IMR-90 (cell line): ENCODE measurements at regions not wholly inside any gene's neighbourhood (a gene's known extent, or its start where the extent isn't known, plus 50 kb on each side); places are given as distances from the start of the nearest gene placed in this dataset.

Experiments
- ATAC-seq: fragments of 200-7000 bp; cut with Tn5 transposase; 2 replicates; pipeline ENCODE4 v1.9.1; 2020; ENCODE audit warnings: low read depth, mild to moderate bottlenecking, moderate library complexity
- BruUV-seq: library from RNA; stranded (reverse); fragments of 400-500 nt; replicated peaks from 2 replicates; lab custom pipeline; 2021; lab: Mats Ljungman, UMichigan
- CTCF ChIA-PET: fragments of 300-600 bp; formaldehyde crosslinking; extraction: SDS; loops from one replicate; lab custom pipeline; 2021; ENCODE audit warnings: antibody characterized with exemption; lab: Yijun Ruan, JAX
- POLR2A ChIA-PET: fragments of 300-600 bp; sonication (Branson Sonifier 250); formaldehyde crosslinking; loops from one replicate; lab custom pipeline; 2022; ENCODE audit warnings: antibody characterized with exemption; ENCODE audit not compliant: unreplicated experiment; lab: Charles Lee
- DNase-seq: peaks from one replicate; pipeline ENCODE4 v3.0.0; 2013
- H2AFZ ChIP-seq: replicated peaks from 2 replicates; pipeline ENCODE3; 2013; ENCODE audit warnings: low read length, mild to moderate bottlenecking; ENCODE audit not compliant: poor library complexity
- H2AK5ac ChIP-seq: 2 replicates; pipeline ENCODE4 v1.6.1; 2013; ENCODE audit warnings: low read depth, low read length, inconsistent platforms
- H2AK9ac ChIP-seq: replicated peaks from 2 replicates; pipeline ENCODE3; 2013; ENCODE audit warnings: mild to moderate bottlenecking, low read depth, low read length, moderate library complexity; ENCODE audit not compliant: poor library complexity
- H2BK120ac ChIP-seq: 2 replicates; pipeline ENCODE4 v1.6.1; 2013; ENCODE audit warnings: low read depth, low read length, inconsistent platforms
- H2BK15ac ChIP-seq: 3 replicates; pipeline ENCODE4 v1.6.1; 2013; ENCODE audit warnings: low read depth, low read length, inconsistent platforms
- H2BK20ac ChIP-seq: 2 replicates; pipeline ENCODE4 v1.6.1; 2013; ENCODE audit warnings: low read depth, mild to moderate bottlenecking, inconsistent platforms, low read length, moderate library complexity
- H2BK5ac ChIP-seq: 2 replicates; pipeline ENCODE4 v1.6.1; 2013; ENCODE audit warnings: mild to moderate bottlenecking, low read depth, low read length, inconsistent platforms; ENCODE audit not compliant: poor library complexity, severe bottlenecking
- H3K14ac ChIP-seq: replicated peaks from 2 replicates; pipeline ENCODE4 v1.6.1; 2013; ENCODE audit warnings: low read depth, low read length, inconsistent platforms
- H3K18ac ChIP-seq: 2 replicates; pipeline ENCODE4 v1.6.1; 2013; ENCODE audit warnings: low read depth, low read length, control low read depth
- H3K23ac ChIP-seq: 2 replicates; pipeline ENCODE4 v1.6.1; 2013; ENCODE audit warnings: low read depth, low read length, inconsistent platforms
- H3K27ac ChIP-seq: 2 replicates; pipeline ENCODE4 v1.5.1; 2013; ENCODE audit warnings: mild to moderate bottlenecking, control low read depth, low read length; ENCODE audit not compliant: insufficient read depth
- H3K27me3 ChIP-seq: 2 replicates; pipeline ENCODE4 v1.6.1; 2013; ENCODE audit warnings: low read length; ENCODE audit not compliant: control insufficient read depth, insufficient read depth
- H3K36me3 ChIP-seq: 2 replicates; pipeline ENCODE4 v1.6.1; 2013; ENCODE audit warnings: low read length, mixed read lengths; ENCODE audit not compliant: control insufficient read depth, insufficient read depth
- H3K4ac ChIP-seq: 2 replicates; pipeline ENCODE4 v1.6.1; 2013; ENCODE audit warnings: low read depth, low read length, inconsistent platforms
- H3K4me1 ChIP-seq: 2 replicates; pipeline ENCODE4 v1.6.1; 2013; ENCODE audit warnings: low read length, mixed read lengths; ENCODE audit not compliant: control insufficient read depth, insufficient read depth
- H3K4me2 ChIP-seq: 2 replicates; pipeline ENCODE4 v1.6.1; 2013; ENCODE audit warnings: low read depth, mild to moderate bottlenecking, control low read depth, low read length, moderate library complexity
- H3K4me3 ChIP-seq: 2 replicates; pipeline ENCODE4 v1.5.1; 2013; ENCODE audit warnings: low read depth, mild to moderate bottlenecking, control low read depth, low read length, moderate library complexity; ENCODE audit not compliant: insufficient read depth
- H3K56ac ChIP-seq: 2 replicates; pipeline ENCODE4 v1.6.1; 2013; ENCODE audit warnings: low read length, inconsistent platforms; ENCODE audit not compliant: insufficient read depth; ENCODE audit errors: extremely low read depth
- H3K79me1 ChIP-seq, 2 experiments: 2 replicates each; pipeline ENCODE4 v1.6.1; 2013; ENCODE audit warnings: low read length in 2 of 2, inconsistent platforms in 1 of 2, low read depth in 1 of 2
- H3K9ac ChIP-seq: 2 replicates; pipeline ENCODE4 v1.6.1; 2013; ENCODE audit warnings: low read depth, low read length, control low read depth
- H3K9me1 ChIP-seq: 2 replicates; pipeline ENCODE4 v1.6.1; 2013; ENCODE audit warnings: low read length, inconsistent platforms; ENCODE audit not compliant: insufficient read depth
- H3K9me3 ChIP-seq: 2 replicates; pipeline ENCODE4 v1.6.1; 2013; ENCODE audit warnings: low read length; ENCODE audit not compliant: control insufficient read depth, insufficient read depth
- H4K20me1 ChIP-seq: 2 replicates; pipeline ENCODE4 v1.6.1; 2013; ENCODE audit warnings: low read length, inconsistent platforms; ENCODE audit not compliant: insufficient read depth
- H4K5ac ChIP-seq: 2 replicates; pipeline ENCODE4 v1.6.1; 2013; ENCODE audit warnings: mild to moderate bottlenecking, low read depth, low read length, control low read depth
- H4K8ac ChIP-seq, 2 experiments: 2 replicates each; pipeline ENCODE4 v1.6.1; 2013; ENCODE audit warnings: low read depth in 2 of 2, low read length in 2 of 2, control low read depth in 1 of 2, inconsistent platforms in 1 of 2
- H4K91ac ChIP-seq: 2 replicates; pipeline ENCODE4 v1.6.1; 2013; ENCODE audit warnings: low read depth, low read length, inconsistent platforms; ENCODE audit not compliant: insufficient read depth
- CEBPB ChIP-seq: IDR thresholded peaks from 2 replicates; pipeline ENCODE4 v1.6.1; 2012; ENCODE audit warnings: low read depth, low read length, improper control_type of control experiment
- FOS ChIP-seq: fragments of 150-350 bp; IDR thresholded peaks from 2 replicates; pipeline ENCODE4 v1.6.1; 2016; ENCODE audit warnings: low read depth, low read length
- MXI1 ChIP-seq: IDR thresholded peaks from 2 replicates; pipeline ENCODE4 v1.6.1; 2012; ENCODE audit warnings: low read depth, mild to moderate bottlenecking, low read length, moderate library complexity, borderline replicate concordance
- NFE2L2 ChIP-seq: fragments of 150-350 bp; IDR thresholded peaks from 2 replicates; pipeline ENCODE4 v1.6.1; 2016; ENCODE audit warnings: low read depth, mild to moderate bottlenecking, low read length
- POLR2A ChIP-seq: IDR thresholded peaks from 2 replicates; pipeline ENCODE4 v1.6.1; 2012; ENCODE audit warnings: mild to moderate bottlenecking, low read depth, low read length
- RCOR1 ChIP-seq: IDR thresholded peaks from 2 replicates; pipeline ENCODE4 v1.6.1; 2012; ENCODE audit warnings: mild to moderate bottlenecking, low read length, improper control_type of control experiment; ENCODE audit not compliant: insufficient replicate concordance
- RFX5 ChIP-seq: IDR thresholded peaks from 2 replicates; pipeline ENCODE4 v1.8.0; 2012; ENCODE audit warnings: low read depth, mild to moderate bottlenecking, low read length, moderate library complexity
- WGBS, 2 experiments: methylation state at CpG; one replicate each; pipeline versions ENCODE4 v1.1.5 to v1.1.7; 2013; ENCODE audit warnings: missing lambda C conversion rate in 2 of 2; ENCODE audit not compliant: insufficient read length in 1 of 2; ENCODE audit errors: extremely low coverage in 2 of 2; 5-methylcytosine and 5-hydroxymethylcytosine counted together
- dilution Hi-C: fragments of 300-500 bp; cut with HindIII; formaldehyde crosslinking; loops from one replicate; pipeline ENCODE4 v1.14.3; 2018; ENCODE audit warnings: low sequenced_read_pairs; ENCODE audit not compliant: unreplicated experiment
- in situ Hi-C: fragments of 300-500 bp; cut with MboI; formaldehyde crosslinking; loops from 3 replicates; pipeline ENCODE4 v1.14.3; 2019; ENCODE audit warnings: low sequenced_read_pairs, inconsistent platforms, mixed read lengths
- intact Hi-C: fragments of 100-400 bp; cut with micrococcal nuclease; formaldehyde crosslinking; loops from 2 replicates; pipeline ENCODE4 v1.10.0; 2022
- TF ChIP-seq, protein P1 (sequence below): conservative IDR thresholded peaks from 2 replicates; pipeline ENCODE4 v1.5.1; 2012; ENCODE audit warnings: mild to moderate bottlenecking, low read depth, low read length, improper control_type of control experiment
- TF ChIP-seq, protein P2 (sequence below): fragments of 150-350 bp; IDR thresholded peaks from 2 replicates; pipeline ENCODE4 v1.6.1; 2016; ENCODE audit warnings: low read depth, mild to moderate bottlenecking, low read length, moderate library complexity, borderline replicate concordance

DNA sequence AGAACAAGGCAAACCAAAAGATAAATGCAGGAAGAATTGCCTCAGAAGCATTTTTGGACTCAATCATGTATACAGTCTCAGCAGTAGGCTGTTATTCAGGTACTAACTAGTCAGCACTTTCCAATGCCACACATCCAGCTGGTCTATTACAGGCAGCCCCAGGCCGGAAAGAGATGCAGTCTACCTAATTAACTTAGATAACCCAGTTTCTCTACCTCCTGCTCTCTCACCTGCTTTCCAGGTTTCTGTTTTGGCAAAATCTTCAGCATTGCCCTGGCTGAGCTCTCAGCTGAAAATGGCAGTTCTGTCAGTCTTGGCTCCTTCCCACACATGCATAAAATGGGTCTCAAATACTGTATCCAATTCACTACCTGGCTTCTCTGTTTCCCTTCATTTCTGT is 101.3 kb upstream of the UFL1 start:
- no peak overlapping the region for H2BK20ac ChIP-seq
- H2AK5ac ChIP-seq = no peak overlapping the region
- H3K9me1 ChIP-seq = no peaks in the 10 kb centered on the region
- no peak for TF ChIP-seq CEBPB
- no peak for TF ChIP-seq FOS
- TF ChIP-seq, protein P1, sequence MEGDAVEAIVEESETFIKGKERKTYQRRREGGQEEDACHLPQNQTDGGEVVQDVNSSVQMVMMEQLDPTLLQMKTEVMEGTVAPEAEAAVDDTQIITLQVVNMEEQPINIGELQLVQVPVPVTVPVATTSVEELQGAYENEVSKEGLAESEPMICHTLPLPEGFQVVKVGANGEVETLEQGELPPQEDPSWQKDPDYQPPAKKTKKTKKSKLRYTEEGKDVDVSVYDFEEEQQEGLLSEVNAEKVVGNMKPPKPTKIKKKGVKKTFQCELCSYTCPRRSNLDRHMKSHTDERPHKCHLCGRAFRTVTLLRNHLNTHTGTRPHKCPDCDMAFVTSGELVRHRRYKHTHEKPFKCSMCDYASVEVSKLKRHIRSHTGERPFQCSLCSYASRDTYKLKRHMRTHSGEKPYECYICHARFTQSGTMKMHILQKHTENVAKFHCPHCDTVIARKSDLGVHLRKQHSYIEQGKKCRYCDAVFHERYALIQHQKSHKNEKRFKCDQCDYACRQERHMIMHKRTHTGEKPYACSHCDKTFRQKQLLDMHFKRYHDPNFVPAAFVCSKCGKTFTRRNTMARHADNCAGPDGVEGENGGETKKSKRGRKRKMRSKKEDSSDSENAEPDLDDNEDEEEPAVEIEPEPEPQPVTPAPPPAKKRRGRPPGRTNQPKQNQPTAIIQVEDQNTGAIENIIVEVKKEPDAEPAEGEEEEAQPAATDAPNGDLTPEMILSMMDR = no peak
- TF ChIP-seq, protein P2, sequence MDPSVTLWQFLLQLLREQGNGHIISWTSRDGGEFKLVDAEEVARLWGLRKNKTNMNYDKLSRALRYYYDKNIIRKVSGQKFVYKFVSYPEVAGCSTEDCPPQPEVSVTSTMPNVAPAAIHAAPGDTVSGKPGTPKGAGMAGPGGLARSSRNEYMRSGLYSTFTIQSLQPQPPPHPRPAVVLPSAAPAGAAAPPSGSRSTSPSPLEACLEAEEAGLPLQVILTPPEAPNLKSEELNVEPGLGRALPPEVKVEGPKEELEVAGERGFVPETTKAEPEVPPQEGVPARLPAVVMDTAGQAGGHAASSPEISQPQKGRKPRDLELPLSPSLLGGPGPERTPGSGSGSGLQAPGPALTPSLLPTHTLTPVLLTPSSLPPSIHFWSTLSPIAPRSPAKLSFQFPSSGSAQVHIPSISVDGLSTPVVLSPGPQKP = no peak
- no peak for TF ChIP-seq RFX5
- no peak for TF ChIP-seq RCOR1
- TF ChIP-seq MXI1 = no peak
- no peak for TF ChIP-seq POLR2A
- TF ChIP-seq NFE2L2 = no peak
- ATAC-seq (no peak), DNase-seq (no peak)
- no peak overlapping the region for H3K56ac ChIP-seq
- no peak overlapping the region for H3K4me3 ChIP-seq
- in situ Hi-C loops (no loop called here), intact Hi-C loops (no loop called here), dilution Hi-C loops (no loop called here)
- no peaks in the 10 kb centered on the region for H3K4me1 ChIP-seq
- H3K14ac ChIP-seq = no peak overlapping the region
- no peak overlapping the region for H4K5ac ChIP-seq
- BruUV-seq = no TSS peak
- H2BK15ac ChIP-seq = no peak overlapping the region
- no peaks in the 10 kb centered on the region for H4K20me1 ChIP-seq
- H3K4ac ChIP-seq = no peak overlapping the region
- no peak overlapping the region for H3K9ac ChIP-seq
- H4K8ac ChIP-seq = no peak overlapping the region
- no peak overlapping the region for H3K27ac ChIP-seq
- no peak overlapping the region for H4K91ac ChIP-seq
- H2BK5ac ChIP-seq = no peak overlapping the region
- ChIA-PET POLR2A (no interaction called here), CTCF (no interaction called here)
- no peak overlapping the region for H2AFZ ChIP-seq
- 13% methylated on average over 1 of the region's 1 CpG; no CpG with 5 or more reads in 1 of the 2 experiments for WGBS, 2 experiments
- no peak overlapping the region for H3K18ac ChIP-seq
- H2BK120ac ChIP-seq = no peak overlapping the region
- no peaks in the 10 kb centered on the region for H3K36me3 ChIP-seq
- no peak overlapping the region for H2AK9ac ChIP-seq
- H3K4me2 ChIP-seq = no peak overlapping the region
- no peaks in the 10 kb centered on the region for H3K79me1 ChIP-seq
- H3K23ac ChIP-seq = no peak overlapping the region
- H3K9me3 ChIP-seq = peaks cover 5% of the 10 kb centered on the region
- no peaks in the 10 kb centered on the region for H3K27me3 ChIP-seq
